ENCODE measurements at regions not wholly inside any gene's neighbourhood (a gene's known extent, or its start where the extent isn't known, plus 50 kb on each side); places are given as distances from the start of the nearest gene placed in this dataset.

DNA sequence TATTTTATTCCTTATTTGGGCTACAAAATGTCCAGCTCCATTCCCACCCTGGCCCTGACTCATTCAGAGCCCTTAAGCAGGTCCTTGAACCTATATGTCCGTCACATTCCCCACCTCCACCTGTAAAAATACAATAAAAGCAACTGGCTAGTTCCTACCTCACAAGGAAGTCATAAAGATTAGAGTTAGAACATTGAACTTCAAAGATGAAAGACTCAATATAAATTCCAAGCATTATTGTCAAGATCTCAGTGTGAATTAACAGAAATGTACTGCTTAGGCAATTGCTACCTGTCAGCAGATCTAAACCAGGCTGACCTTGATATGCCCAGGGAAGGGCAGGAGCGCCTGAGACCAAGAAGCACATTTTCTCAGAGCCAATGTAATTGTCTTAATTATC, 221.8 kb downstream of the ENC1 start:
- TF ChIP-seq CTCF (IDR thresholded peaks at IDR 0.05) (no peak), EZH2phosphoT487 (IDR thresholded peaks at IDR 0.05) (no peak)
